ENCODE measurements at regions not wholly inside any gene's neighbourhood (a gene's known extent, or its start where the extent isn't known, plus 50 kb on each side); places are given as distances from the start of the nearest gene placed in this dataset.

DNA sequence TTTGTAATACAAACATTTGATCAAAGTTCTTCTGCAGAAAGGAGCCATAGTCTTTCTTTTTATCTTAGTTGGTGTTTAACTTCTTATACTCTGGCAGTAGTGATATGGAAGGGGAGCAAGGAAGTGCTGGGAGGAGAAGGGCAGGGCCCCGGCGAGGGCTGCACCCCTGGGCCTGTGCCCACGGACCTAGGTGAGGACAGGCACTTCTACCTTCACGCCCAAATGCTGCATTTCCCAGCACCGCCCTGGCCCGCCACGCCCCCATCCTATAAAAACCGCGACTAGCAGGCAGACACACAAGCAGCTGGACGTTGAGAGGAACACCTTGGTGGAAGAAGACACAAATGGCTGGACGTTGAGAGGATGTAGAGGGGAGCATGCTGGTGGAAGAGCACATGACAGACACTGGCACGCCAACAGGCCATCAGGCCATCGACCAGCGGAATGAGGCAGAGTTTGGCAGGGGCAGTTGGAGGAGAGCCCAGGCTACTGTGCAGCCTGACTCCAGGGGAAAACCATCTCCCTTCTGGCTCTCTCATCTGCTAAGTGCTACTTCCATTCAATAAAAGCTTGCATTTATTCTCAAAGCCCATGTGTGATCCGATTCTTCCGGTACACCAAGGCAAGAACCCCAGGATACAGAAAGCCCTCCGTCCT, 81.5 kb upstream of the C9orf72 start:
- Histone ChIP-seq H3K27ac (ENCODE audit: insufficient read length, low read depth, low read length) (no peak overlapping the region), H2BK5ac (ENCODE audit: insufficient read length, low read length) (no peak overlapping the region), H2BK12ac (ENCODE audit: insufficient read length, low read depth, low read length) (no peak overlapping the region), H4K91ac (ENCODE audit: insufficient read length, low read depth, low read length) (no peak overlapping the region), H3K4me2 (ENCODE audit: insufficient read depth, insufficient read length, low read length) (no peak overlapping the region), H3K4me1 (ENCODE audit: insufficient read depth, low read length) (no peaks in the 10 kb centered on the region), H3K23me2 (ENCODE audit: insufficient read length, low read depth, low read length, poor library complexity, severe bottlenecking) (no peaks in the 10 kb centered on the region), H3K27me3 (ENCODE audit: insufficient read depth, low read length) (no peaks in the 10 kb centered on the region), H3K56ac (ENCODE audit: insufficient read length, low read depth, low read length) (no peak overlapping the region), H3K79me1 (ENCODE audit: insufficient read depth, low read depth, low read length, poor library complexity, severe bottlenecking) (no peaks in the 10 kb centered on the region), H4K8ac (replicated peaks; ENCODE audit: insufficient read length, low read depth, low read length) (no peak overlapping the region), H3K14ac (ENCODE audit: insufficient read depth, low read length) (no peak overlapping the region; the same call in 1 of the 2 replicates), H4K20me1 (ENCODE audit: control insufficient read depth, insufficient read depth, insufficient read length) (no peaks in the 10 kb centered on the region), H3K9me3 (ENCODE audit: control insufficient read depth, low read depth, low read length) (no peaks in the 10 kb centered on the region), H2AFZ (ENCODE audit: low read length) (no peak overlapping the region), H2AK5ac (ENCODE audit: insufficient read length, low read length) (no peak overlapping the region), H3T11ph (ENCODE audit: low read length) (no peak overlapping the region), H3K4ac (ENCODE audit: low read depth, low read length) (no peak overlapping the region), H2BK20ac (ENCODE audit: low read depth, low read length, poor library complexity, severe bottlenecking) (no peak overlapping the region), H3K23ac (ENCODE audit: insufficient read length, low read depth, low read length) (no peak overlapping the region), H2BK120ac (ENCODE audit: low read depth, low read length, poor library complexity, severe bottlenecking) (no peak overlapping the region), H3K18ac (ENCODE audit: insufficient read length, low read depth, low read length) (no peak overlapping the region), H3K79me2 (ENCODE audit: insufficient read depth, low read length) (no peaks in the 10 kb centered on the region), H3K9ac (ENCODE audit: extremely low read depth, insufficient read length, low read length) (no peak overlapping the region), H4K5ac (ENCODE audit: insufficient read length, low read depth, low read length) (no peak overlapping the region), H2BK15ac (ENCODE audit: low read depth, low read length) (no peak overlapping the region)
- Mint-ChIP-seq H3K4me3 (no peak overlapping the region), H3K4me1 (no peaks in the 10 kb centered on the region; a peak in 1 of 4 replicates), H3K9me3 (no peaks in the 10 kb centered on the region), H3K27me3 (ENCODE audit: low read depth) (no peaks in the 10 kb centered on the region; the same call in 1 of the 2 replicates), H3K27ac (no peak overlapping the region), H3K36me3 (ENCODE audit: insufficient read depth in 1 of 3, low read depth in 3 of 3) (no peaks in the 10 kb centered on the region)
- no CpG with 5 or more reads among the region's 17 CpGs for WGBS (ENCODE audit: extremely low coverage, insufficient read length, low lambda C conversion rate)
- TF ChIP-seq, protein P1, sequence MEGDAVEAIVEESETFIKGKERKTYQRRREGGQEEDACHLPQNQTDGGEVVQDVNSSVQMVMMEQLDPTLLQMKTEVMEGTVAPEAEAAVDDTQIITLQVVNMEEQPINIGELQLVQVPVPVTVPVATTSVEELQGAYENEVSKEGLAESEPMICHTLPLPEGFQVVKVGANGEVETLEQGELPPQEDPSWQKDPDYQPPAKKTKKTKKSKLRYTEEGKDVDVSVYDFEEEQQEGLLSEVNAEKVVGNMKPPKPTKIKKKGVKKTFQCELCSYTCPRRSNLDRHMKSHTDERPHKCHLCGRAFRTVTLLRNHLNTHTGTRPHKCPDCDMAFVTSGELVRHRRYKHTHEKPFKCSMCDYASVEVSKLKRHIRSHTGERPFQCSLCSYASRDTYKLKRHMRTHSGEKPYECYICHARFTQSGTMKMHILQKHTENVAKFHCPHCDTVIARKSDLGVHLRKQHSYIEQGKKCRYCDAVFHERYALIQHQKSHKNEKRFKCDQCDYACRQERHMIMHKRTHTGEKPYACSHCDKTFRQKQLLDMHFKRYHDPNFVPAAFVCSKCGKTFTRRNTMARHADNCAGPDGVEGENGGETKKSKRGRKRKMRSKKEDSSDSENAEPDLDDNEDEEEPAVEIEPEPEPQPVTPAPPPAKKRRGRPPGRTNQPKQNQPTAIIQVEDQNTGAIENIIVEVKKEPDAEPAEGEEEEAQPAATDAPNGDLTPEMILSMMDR (conservative IDR thresholded peaks at IDR 0.05), result no peak
- DNase-seq, result no peak

Measured in H9 (cell line).